ENCODE measurements at regions not wholly inside any gene's neighbourhood (a gene's known extent, or its start where the extent isn't known, plus 50 kb on each side); places are given as distances from the start of the nearest gene placed in this dataset.

GRCh38 chr10:43735907-43736306, 87.2 kb upstream of the ZNF32 start:
- no peak for DNase-seq (ENCODE audit: low read depth)

GRCh38 chr10:43734716-43735115, 86.0 kb upstream of the ZNF32 start:
- DNase-seq (ENCODE audit: low read depth) = no peak

- DNase-seq (ENCODE audit: low read depth) = no peak
Observed at GRCh38 chr10:43731486-43731885, 82.8 kb upstream of the ZNF32 start.

- no peak for DNase-seq (ENCODE audit: low read depth)
Observed at GRCh38 chr10:43728425-43728824, 79.7 kb upstream of the ZNF32 start.

GRCh38 chr10:43727935-43728334, 79.3 kb upstream of the ZNF32 start:
- DNase-seq (ENCODE audit: low read depth) = no peak

- no peak for DNase-seq (ENCODE audit: low read depth)
Observed at GRCh38 chr10:43715334-43715733, 66.7 kb upstream of the ZNF32 start.

- DNase-seq (ENCODE audit: low read depth) = no peak
Observed at GRCh38 chr10:43712821-43713584, 64.3 kb upstream of the ZNF32 start.

- DNase-seq (ENCODE audit: low read depth) = no peak
Observed at GRCh38 chr10:43710772-43711471, 62.2 kb upstream of the ZNF32 start.

- DNase-seq (ENCODE audit: low read depth) = no peak
Observed at GRCh38 chr10:43708262-43708661, 59.6 kb upstream of the ZNF32 start.

GRCh38 chr10:43707770-43708169, 59.1 kb upstream of the ZNF32 start:
- no peak for DNase-seq (ENCODE audit: low read depth)

- DNase-seq (ENCODE audit: low read depth) = no peak
Observed at GRCh38 chr10:43706166-43706565, 57.5 kb upstream of the ZNF32 start.

- no peak for DNase-seq (ENCODE audit: low read depth)
Observed at GRCh38 chr10:43703286-43703685, 54.6 kb upstream of the ZNF32 start.

- no peak for DNase-seq (ENCODE audit: low read depth)
Observed at GRCh38 chr10:43702936-43703281, 54.2 kb upstream of the ZNF32 start.

GRCh38 chr10:43702213-43702935, 53.7 kb upstream of the ZNF32 start:
- DNase-seq (ENCODE audit: low read depth) = no peak

- DNase-seq (ENCODE audit: low read depth) = no peak
Observed at GRCh38 chr10:43701295-43701694, 52.6 kb upstream of the ZNF32 start.

GRCh38 chr10:43700306-43700705, 51.6 kb upstream of the ZNF32 start:
- no peak for DNase-seq (ENCODE audit: low read depth)

GRCh38 chr10:43699516-43699915, 50.8 kb upstream of the ZNF32 start:
- no peak for DNase-seq (ENCODE audit: low read depth)
